ENCODE measurements at regions not wholly inside any gene's neighbourhood (a gene's known extent, or its start where the extent isn't known, plus 50 kb on each side); places are given as distances from the start of the nearest gene placed in this dataset.

DNA sequence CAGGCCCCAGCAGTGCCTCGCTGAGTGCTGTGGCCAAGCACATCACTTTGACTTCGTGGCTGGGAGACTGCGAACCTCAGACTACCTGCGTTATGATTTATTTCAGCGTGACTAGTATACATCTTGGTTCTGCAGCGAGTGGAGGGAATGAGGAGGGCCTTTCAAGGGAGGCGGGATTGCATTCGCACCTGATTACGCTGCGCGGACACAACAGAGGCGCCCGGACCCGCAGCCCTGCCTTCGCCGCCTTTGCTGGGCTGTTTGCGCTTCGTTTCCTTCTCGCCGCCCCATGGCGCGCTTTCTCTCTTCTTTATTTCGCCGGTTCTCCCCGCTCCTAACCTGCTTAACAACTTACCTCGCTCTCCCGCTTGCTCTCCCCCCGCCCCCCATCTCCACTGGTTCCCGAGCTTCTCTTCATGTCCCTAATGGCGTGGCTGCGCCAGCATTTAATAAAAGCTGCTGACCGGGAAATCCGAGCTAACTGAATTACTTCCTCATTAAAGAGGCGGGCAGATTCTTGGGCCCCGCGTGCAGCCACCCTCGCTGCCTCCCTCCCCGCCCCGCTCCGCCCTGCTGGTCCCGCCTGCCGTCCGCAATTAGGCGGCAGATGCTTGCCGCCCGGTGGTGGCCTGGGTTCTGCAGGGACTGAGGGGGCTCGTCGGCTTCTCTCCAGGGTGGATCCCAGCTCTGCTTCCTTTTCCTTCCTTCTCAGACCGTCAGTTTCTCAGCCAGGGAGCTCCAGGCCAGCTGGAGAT lies 257.6 kb upstream of the SDK2 start:
- TF ChIP-seq SIN3A (IDR thresholded peaks at IDR 0.05; ENCODE audit: low read depth): no peak
- TF ChIP-seq, protein P1, sequence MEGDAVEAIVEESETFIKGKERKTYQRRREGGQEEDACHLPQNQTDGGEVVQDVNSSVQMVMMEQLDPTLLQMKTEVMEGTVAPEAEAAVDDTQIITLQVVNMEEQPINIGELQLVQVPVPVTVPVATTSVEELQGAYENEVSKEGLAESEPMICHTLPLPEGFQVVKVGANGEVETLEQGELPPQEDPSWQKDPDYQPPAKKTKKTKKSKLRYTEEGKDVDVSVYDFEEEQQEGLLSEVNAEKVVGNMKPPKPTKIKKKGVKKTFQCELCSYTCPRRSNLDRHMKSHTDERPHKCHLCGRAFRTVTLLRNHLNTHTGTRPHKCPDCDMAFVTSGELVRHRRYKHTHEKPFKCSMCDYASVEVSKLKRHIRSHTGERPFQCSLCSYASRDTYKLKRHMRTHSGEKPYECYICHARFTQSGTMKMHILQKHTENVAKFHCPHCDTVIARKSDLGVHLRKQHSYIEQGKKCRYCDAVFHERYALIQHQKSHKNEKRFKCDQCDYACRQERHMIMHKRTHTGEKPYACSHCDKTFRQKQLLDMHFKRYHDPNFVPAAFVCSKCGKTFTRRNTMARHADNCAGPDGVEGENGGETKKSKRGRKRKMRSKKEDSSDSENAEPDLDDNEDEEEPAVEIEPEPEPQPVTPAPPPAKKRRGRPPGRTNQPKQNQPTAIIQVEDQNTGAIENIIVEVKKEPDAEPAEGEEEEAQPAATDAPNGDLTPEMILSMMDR (IDR thresholded peaks at IDR 0.05 in 2 of 3, conservative IDR thresholded peaks at IDR 0.05 in 1 of 3; ENCODE audit: borderline replicate concordance in 1 of 3, insufficient read depth in 1 of 3, low read depth in 2 of 3, low read length in 2 of 3): no peak
- no peak for TF ChIP-seq ZNF274 (IDR thresholded peaks at IDR 0.05; ENCODE audit: low read depth, low read length)
- TF ChIP-seq, protein P2, sequence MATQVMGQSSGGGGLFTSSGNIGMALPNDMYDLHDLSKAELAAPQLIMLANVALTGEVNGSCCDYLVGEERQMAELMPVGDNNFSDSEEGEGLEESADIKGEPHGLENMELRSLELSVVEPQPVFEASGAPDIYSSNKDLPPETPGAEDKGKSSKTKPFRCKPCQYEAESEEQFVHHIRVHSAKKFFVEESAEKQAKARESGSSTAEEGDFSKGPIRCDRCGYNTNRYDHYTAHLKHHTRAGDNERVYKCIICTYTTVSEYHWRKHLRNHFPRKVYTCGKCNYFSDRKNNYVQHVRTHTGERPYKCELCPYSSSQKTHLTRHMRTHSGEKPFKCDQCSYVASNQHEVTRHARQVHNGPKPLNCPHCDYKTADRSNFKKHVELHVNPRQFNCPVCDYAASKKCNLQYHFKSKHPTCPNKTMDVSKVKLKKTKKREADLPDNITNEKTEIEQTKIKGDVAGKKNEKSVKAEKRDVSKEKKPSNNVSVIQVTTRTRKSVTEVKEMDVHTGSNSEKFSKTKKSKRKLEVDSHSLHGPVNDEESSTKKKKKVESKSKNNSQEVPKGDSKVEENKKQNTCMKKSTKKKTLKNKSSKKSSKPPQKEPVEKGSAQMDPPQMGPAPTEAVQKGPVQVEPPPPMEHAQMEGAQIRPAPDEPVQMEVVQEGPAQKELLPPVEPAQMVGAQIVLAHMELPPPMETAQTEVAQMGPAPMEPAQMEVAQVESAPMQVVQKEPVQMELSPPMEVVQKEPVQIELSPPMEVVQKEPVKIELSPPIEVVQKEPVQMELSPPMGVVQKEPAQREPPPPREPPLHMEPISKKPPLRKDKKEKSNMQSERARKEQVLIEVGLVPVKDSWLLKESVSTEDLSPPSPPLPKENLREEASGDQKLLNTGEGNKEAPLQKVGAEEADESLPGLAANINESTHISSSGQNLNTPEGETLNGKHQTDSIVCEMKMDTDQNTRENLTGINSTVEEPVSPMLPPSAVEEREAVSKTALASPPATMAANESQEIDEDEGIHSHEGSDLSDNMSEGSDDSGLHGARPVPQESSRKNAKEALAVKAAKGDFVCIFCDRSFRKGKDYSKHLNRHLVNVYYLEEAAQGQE (IDR thresholded peaks at IDR 0.05; ENCODE audit: low read depth): no peak
- no peak for TF ChIP-seq SRF (IDR thresholded peaks at IDR 0.05; ENCODE audit: low read depth)
- no peak for TF ChIP-seq YY1 (IDR thresholded peaks at IDR 0.05; ENCODE audit: extremely low read depth, insufficient replicate concordance, low read depth, low read length)
- TF ChIP-seq FOSL1 (IDR thresholded peaks at IDR 0.05; ENCODE audit: low read depth): no peak
- no peak for TF ChIP-seq POLR2A (IDR thresholded peaks at IDR 0.05; ENCODE audit: borderline replicate concordance, extremely low read depth, insufficient read depth, insufficient read length)
- TF ChIP-seq POLR2AphosphoS5 (IDR thresholded peaks at IDR 0.05; ENCODE audit: low read depth, low read length): no peak

All from HCT116 (cell line).